Ishikawa (cell line): ENCODE measurements at regions not wholly inside any gene's neighbourhood (a gene's known extent, or its start where the extent isn't known, plus 50 kb on each side); places are given as distances from the start of the nearest gene placed in this dataset.

Experiments used
- CREB1 ChIP-seq: IDR thresholded peaks from 2 replicates; pipeline ENCODE4 v1.6.1; 2012; ENCODE audit warnings: low read depth
- RAD21 ChIP-seq: IDR thresholded peaks from 2 replicates; pipeline ENCODE4 v1.6.1; 2012; ENCODE audit warnings: low read depth
- YY1 ChIP-seq: IDR thresholded peaks from 2 replicates; pipeline ENCODE4 v1.6.1; 2012; ENCODE audit warnings: low read depth

GRCh38 chr10:118968482-118968881, 61.0 kb upstream of the NANOS1 start:
- TF ChIP-seq CREB1, result no peak
- no peak for TF ChIP-seq YY1
- no peak for TF ChIP-seq RAD21
